A673 (cell line): ENCODE measurements at regions not wholly inside any gene's neighbourhood (a gene's known extent, or its start where the extent isn't known, plus 50 kb on each side); places are given as distances from the start of the nearest gene placed in this dataset.

Experiments used
- CTCF ChIP-seq: fragments of 300-800, 200-600 bp; sonication (generic); conservative IDR thresholded peaks from 2 replicates; pipeline ENCODE4 v1.5.1; 2017; ENCODE audit warnings: low read depth, mild to moderate bottlenecking, antibody characterized with exemption, low read length, moderate library complexity, mixed read lengths
- EZH2 ChIP-seq: fragments of 200-600 bp; sonication (generic); IDR thresholded peaks from 2 replicates; pipeline ENCODE4 v1.6.1; 2017; ENCODE audit warnings: borderline replicate concordance, low read depth, mild to moderate bottlenecking, mixed read lengths, antibody characterized with exemption, low read length; ENCODE audit not compliant: poor library complexity, severe bottlenecking

GRCh38 chr11:38990139-38990538 is 2392.1 kb upstream of the RAG2 start:
- TF ChIP-seq CTCF, result no peak
- no peak for TF ChIP-seq EZH2
